HTR-8/SVneo (cell line): ENCODE measurements at regions not wholly inside any gene's neighbourhood (a gene's known extent, or its start where the extent isn't known, plus 50 kb on each side); places are given as distances from the start of the nearest gene placed in this dataset.
"Not testable (repeated sequence)": the region's sequence is repeated elsewhere in the genome, so short reads cannot be mapped to it uniquely, and the experiment has no call there.

Experiments used
- DNase-seq: peaks from one replicate; pipeline ENCODE4 v3.0.0; 2011; ENCODE audit warnings: low spot score, mixed read lengths; ENCODE audit not compliant: insufficient read length
- FAIRE-seq: peaks from 2 replicates; lab custom pipeline; 2011; peaks lifted over from hg19 to GRCh38; lab: Jason Lieb, UNC

DNA sequence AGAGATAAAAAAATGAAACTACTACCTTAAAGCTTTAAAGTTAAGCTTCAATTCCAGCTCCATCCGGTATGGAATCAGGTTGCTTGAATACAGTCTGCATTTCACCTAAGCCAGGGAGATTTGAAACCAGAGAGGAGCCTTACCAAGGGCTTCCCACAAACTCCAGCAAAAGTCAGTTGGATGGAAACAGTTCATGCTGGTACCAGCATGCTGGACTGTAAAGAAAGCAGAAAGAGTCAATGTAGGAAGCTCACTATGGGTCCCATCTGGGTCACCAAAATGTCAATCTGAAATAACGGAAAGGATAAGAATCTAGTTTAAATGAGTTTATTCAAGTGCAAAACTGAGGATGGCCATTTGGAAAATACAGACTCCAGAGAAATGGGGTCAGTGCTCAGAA, 65.3 kb downstream of the CDO1 start:
- no peak for FAIRE-seq
- no peak for DNase-seq

GRCh38 chr5:115749016-115749415, 67.4 kb downstream of the CDO1 start:
- FAIRE-seq (no peak), DNase-seq (no peak)

GRCh38 chr5:115739245-115739644, 77.2 kb downstream of the CDO1 start:
- not testable (repeated sequence) for FAIRE-seq, DNase-seq

GRCh38 chr5:115738830-115739229, 77.6 kb downstream of the CDO1 start:
- DNase-seq, result no peak
- FAIRE-seq, result no peak

DNA sequence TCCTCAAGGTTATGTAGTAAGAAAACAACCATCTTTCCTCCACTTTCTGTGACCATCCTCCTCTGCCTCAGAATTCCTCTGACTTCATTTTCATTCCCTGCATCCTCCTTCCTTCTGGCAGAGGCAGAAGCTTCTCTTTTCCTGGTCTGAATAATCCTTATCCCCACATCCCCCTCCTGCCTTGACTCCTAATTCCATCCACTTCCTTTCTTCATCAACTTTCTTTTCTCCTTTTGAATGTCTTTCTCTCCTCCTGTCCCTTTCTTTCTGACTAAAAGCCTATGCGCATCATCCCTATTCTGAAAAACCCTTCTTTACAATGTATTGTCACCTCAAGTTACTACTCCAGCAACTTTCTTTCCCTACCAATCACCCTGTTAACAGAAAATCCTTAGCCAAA, 79.0 kb downstream of the CDO1 start:
- FAIRE-seq (no peak), DNase-seq (no peak)

DNA sequence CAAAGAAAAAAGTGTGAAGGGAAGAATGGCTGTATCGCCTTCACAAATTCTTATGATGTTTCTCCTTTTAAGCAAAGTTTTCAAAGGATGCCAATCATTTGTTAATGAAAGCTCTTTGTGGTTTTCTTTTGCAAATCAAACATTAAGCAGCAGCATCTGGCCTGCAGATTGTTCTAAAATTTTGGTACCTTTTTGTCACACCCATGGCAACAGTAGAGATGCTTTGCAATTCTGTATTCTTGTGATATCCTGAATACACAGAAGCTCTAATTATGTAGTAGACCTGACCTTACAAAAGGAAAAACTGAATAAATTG, 79.8 kb downstream of the CDO1 start:
- FAIRE-seq (no peak), DNase-seq (no peak)

- FAIRE-seq, result no peak
These were observed 80.3 kb downstream of the CDO1 start for GRCh38 chr5:115736004-115736689.

GRCh38 chr5:115735108-115735998, 81.1 kb downstream of the CDO1 start:
- FAIRE-seq, result no peak
- DNase-seq, result no peak

More at GRCh38 chr5:115736004-115736689, 80.3 kb downstream of the CDO1 start:
- DNase-seq, result no peak

- FAIRE-seq (no peak), DNase-seq (no peak)
These were observed 82.9 kb downstream of the CDO1 start for GRCh38 chr5:115733607-115734006.

DNA sequence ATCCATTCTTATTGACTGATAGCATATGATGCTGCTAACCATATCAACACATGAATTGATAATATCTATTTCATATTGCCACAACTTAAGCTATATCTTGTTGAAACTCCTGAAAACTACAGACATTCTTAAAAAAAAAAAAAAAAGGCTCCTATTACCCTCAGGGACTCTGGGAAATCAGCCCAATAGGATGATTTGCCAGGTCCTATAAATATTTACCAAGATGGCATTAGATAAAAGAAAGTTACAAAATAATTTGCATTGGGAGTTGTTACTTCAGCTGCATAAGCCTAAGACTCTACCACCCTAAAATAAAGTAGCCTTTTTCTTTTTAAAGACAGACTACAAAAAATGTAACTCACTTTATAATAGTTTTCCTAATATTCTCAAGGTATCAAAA, 84.4 kb downstream of the CDO1 start:
- DNase-seq, result no peak
- no peak for FAIRE-seq

DNA sequence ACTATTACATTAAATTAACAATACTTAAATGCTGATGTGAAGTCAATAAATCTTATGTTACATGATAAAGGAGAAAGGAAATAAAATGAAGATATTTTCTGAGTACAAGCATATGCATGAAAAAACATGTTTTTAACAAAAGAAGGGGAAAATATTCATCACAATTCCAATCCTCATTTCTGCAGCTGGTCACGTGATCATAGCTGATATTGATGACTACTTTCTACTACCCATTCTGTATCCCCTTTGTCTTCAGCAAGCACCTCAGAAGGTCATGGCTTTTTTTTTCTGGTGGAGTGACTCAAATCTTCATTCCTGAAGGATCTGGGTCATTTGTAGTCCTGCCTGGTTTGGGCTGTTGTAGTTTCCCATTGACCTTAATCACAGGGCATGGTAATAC, 90.9 kb downstream of the CDO1 start:
- no peak for DNase-seq
- FAIRE-seq, result no peak

GRCh38 chr5:115723220-115723619, 93.2 kb downstream of the CDO1 start:
- DNase-seq, result no peak
- no peak for FAIRE-seq

DNA sequence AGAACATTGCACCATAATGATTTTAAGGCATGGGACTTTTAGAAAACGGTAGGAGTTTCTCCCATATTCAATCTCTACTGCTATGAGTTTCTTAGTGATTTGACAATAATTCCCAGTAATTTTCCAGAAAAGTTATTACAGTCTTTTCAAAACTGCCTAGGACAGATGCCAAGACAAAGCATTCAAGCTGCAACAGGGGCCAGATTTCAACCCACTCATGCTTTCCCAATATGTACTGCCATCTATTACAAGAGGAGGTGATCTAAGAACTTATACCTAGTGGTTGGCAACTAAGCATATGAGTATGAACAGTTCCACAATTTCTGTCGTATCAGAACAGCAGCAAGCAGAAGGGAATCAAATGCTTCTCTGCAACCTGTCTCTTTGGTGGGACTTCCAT, 95.1 kb upstream of the TMED7 start:
- DNase-seq, result no peak
- FAIRE-seq, result no peak

- DNase-seq, result no peak
- no peak for FAIRE-seq
These were observed 93.1 kb upstream of the TMED7 start for GRCh38 chr5:115718927-115719326.

- no peak for FAIRE-seq
- DNase-seq, result no peak
These were observed 87.6 kb upstream of the TMED7 start for GRCh38 chr5:115713408-115713807.

DNA sequence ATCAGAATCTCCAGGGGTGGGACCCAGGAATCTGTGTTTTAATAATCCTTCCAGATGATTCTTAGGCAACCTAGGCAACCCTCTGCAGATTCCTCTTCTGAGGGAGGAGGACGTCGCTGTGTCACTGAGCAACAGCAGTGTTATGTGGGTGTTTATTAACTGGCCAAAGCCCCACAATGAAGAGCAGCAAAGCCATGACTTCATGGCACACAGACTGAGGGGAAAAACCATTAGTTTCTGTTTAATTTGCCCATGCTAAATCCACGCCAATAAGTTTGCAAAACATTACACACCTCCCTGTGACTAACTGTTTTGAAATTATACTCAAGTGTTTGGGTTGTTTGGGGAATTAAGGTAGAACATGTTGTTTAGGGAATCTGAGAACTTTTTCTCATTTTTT, 83.7 kb upstream of the TMED7 start:
- no peak for FAIRE-seq
- no peak for DNase-seq

DNA sequence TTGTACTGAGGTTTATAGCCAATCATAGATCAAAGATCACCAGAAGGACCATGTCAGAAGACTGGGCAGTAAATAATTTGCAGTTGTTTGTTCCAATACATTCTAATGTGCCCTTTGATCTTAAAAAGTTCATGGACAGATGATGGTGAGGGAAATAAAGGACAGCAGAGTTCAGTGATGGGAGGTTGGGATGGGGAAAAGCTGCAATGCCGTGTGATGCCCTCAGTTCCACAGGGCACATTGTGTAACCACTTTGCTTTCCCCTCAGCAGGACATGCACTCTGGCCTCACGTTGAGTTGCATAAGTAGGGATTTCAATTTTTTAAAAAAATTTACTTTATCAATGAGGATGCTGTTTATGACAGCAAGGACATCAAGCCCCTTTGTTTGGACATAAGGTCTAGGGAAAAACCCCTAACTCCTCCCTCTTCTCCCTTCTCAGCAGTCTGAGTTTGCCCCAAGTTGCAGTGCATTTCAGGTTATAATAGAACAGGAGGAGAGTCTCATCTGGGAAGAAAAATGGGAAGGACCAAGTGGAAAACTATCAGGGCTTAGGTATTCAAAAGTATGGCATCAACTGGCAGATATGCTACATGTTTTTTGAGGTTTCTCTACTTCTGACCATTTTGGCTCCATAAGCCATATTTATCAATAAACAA, 83.1 kb upstream of the TMED7 start:
- FAIRE-seq, result no peak
- no peak for DNase-seq

DNA sequence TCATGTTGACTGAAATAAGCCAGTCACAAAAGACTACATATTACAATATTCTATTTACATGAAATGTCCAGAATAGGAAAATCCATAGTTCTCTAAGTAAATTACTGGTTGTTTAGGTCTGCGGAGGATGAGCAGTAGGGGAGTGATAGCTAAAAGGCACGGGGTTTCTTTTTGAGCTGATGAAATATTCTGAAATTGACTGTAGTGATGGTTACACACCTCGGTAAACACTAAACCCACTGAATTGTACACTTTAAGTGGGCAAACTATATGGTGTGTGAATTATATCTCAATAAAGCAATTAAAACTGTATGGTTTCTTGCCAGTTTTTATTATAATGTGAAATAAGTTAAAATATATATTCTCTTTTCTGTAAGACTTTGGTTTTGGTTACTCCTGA, 77.7 kb upstream of the TMED7 start:
- DNase-seq (no peak), FAIRE-seq (no peak)

- FAIRE-seq (no peak), DNase-seq (no peak)
These were observed 76.2 kb upstream of the TMED7 start for GRCh38 chr5:115702025-115702424.

- no peak for FAIRE-seq
- DNase-seq, result no peak
These were observed 74.1 kb upstream of the TMED7 start for GRCh38 chr5:115699967-115700366.

- FAIRE-seq (no peak), DNase-seq (no peak)
These were observed 70.4 kb upstream of the TMED7 start for GRCh38 chr5:115696141-115696650.
